Stimulated activated CD8-positive, alpha-beta memory T cell treated with anti-CD3 and anti-CD28 coated beads, Interleukin-15, amount 100 ng/mL, for 4 hours (primary cell): ENCODE measurements at regions not wholly inside any gene's neighbourhood (a gene's known extent, or its start where the extent isn't known, plus 50 kb on each side); places are given as distances from the start of the nearest gene placed in this dataset.
"Not testable (repeated sequence)": the region's sequence is repeated elsewhere in the genome, so short reads cannot be mapped to it uniquely, and the experiment has no call there.

ENCODE experiments used
- DNase-seq, 2 donors: peaks; one replicate each; pipeline ENCODE4 v3.0.0-alpha.2; 2020; ENCODE audit warnings: low read depth in 2 of 2

DNA sequence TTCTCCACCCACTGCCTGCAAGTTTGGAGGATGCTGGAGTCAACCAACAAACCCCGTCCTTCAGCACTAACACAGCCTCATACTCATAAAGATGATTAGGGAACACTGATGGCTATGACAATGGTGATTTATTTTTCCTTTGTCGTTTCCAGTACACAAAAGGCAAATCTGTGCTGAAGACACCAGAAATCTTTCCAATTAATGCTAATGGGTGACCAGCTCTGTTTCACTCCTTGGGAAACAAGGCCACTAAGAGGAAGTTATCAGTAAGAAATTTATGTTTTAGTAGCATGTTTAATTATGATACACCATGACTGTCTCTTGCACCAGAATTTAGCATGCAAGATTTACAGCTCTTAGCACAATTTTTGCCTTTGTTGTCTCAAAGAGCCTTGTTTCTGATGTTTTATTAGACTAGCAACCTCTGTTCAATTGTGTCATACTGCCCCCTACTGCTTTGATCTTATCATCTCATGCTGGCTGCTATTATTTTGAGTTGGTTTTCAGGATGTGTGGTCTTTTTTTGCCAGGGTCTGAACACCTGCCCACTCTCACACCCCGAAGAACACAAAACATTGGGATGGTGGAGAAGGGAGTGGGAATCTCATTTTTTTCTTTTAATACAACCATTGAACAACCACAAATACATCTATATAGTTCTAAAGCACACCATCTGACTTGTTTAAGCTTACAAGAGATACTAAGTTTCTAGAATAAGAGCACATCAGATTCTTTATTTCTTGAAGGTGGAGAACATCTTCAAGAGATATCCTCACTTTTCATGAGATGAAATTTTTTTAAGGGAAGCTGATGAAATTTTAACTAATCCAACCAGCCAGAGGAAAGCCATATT is 160.9 kb downstream of the SPTSSA start:
- DNase-seq, result no peak

DNA sequence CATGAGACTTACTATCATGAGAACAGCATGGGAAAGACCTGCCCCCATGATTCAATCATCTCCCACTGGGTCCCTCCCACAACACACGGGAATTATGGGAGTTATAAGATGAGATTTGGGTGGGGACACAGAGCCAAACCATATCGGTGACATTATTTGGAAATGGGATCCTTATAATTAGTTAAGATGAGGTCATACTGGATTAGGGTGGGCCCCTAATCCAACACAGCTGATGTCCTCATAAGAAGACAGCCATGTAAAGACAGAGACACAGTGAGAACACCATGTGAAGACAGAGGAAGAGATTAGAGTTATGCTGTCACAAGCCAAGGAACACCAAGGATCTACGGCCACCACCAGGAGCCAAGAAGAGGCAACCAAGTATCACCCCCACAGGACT is 161.7 kb downstream of the SPTSSA start:
- DNase-seq, result no peak

DNA sequence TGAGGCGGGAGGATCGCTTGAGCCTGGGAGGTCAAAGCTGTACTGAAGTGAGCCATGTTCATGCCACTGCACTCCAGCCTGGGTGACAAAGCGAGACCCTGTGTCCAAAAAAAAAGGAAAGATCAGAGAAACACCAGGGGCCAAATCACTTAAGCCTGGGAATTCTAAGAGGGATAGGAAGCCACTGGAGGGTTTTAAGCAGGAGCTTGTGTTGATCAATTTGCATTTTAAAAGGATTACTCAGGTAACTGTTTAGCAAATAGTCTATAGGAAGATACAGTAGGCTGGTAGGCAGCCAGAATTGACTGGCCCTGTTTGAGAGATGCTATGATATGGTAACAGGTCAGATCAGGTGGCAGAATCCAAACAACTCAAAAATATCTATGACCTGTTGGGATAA is 162.7 kb downstream of the SPTSSA start:
- no peak for DNase-seq

DNA sequence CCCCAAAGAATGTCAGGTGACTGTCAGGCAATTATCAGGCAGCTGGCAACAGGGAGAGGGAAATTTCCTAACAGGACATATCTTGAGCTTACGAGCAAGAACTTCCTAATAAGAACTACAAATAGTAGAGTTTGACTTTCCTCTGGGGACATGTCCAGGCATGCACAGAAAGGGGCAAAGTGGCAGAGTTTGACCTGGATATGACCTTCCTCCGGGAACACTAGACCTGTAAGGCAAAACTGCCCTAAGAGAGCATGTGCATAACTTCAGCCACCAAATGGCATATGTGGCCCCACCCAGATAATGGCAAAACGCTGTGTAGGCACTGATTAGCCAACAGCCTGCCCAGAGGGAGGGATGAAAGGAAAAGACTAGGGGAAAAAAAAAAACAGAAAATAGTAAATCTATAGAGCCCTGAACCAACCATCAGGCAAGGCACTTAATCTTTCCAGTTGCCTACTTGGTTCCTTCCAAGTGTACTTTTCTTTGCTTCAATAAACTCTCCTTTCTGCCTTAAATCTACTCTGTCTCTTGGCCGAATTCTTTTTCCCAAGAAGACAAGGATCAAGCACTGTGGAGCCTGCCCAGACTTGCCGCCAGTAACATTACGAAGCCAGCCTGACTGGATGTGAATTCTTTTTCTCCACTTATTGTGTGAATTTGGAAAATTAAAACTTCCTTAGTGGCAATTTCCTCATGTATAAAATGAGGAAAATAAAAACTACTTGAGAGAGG is 164.1 kb downstream of the SPTSSA start:
- no peak for DNase-seq

DNA sequence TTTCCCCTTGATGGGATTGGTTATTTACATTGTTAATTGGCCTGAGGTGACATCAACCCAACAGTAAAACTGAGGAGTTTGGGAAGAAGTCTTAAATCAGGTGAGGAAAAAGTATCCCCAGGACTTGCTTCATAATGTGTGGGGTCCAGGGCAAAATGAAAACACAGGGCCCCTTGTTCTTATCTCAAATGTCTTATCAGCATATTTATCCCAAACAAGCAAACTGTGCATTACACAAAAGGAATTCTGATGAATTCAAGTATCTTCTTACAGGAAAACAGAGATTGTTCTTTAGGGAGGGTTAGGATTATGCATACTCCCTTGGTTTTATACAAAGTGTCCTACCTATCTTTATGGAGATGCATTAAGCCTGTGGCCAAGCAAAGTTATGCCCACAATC is 178.4 kb downstream of the SPTSSA start:
- DNase-seq, result no peak

DNA sequence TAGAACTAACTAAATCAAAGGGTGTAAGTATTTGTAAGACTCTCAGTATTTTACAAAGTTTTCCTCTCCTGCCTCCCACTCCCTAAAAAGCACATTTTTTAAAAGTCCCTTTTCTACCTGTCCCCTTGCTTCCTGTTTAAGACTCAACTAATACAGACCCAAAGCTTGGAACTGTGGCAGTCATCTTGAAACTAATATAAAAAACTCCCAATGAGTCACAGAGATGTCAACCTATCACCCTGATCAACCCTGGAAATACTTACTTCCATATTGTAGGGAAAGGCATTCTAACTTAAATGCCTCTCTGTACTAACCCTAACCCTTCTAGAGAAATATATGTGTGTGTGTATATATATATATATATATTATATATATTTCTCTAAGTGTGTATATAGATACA is 184.8 kb downstream of the SPTSSA start:
- DNase-seq, result no peak

DNA sequence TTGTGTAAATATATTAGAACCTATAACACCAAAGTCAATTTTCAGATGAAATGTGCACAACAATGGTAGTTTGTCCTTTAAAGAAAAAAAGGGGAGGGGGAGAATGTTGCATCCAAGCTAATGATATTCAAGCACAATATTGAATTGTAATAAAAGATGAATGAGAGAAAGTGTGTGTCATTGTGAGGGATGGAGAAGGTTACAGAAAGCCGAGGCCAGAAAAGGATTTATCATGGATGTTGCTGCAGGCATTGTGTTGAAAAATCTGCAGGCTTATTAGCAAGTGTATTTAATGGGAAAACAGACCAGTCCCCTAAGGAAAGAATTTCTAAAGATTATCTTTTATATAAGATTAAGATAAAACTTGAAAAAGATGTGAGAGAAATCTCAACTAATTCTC is 186.5 kb downstream of the SPTSSA start:
- no peak for DNase-seq

DNA sequence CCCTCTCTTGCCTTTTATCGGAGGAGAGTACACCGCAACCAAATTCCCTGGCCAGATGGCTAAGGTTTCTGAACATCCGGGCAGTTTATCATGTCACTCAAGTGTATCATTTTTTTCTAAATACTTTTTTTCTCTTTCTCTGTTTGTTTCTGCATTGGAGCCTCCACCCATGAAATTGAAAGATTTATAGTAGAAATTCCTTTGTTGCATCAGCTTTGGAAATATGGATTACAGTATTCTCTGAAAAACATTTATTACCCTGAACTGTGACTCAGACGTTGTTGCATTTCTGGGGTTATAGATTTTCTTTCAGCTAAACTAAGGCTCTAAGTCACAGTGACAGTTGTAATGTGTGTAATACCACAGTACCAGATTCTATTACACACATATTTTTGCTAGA is 187.0 kb downstream of the SPTSSA start:
- no peak for DNase-seq

DNA sequence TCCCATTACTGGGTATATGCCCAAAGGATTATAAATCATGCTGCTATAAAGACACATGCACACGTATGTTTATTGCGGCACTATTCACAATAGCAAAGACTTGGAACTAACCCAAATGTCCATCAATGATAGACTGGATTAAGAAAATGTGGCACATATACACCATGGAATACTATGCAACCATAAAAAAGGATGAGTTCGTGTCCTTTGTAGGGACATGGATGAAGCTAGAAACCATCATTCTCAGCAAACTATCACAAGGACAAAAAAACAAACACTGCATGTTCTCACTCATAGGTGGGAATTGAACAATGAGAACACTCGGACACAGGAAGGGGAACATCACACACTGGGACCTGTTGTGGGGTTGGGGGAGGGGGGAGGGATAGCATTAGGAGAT is 188.3 kb downstream of the SPTSSA start:
- DNase-seq, result not testable (repeated sequence)

DNA sequence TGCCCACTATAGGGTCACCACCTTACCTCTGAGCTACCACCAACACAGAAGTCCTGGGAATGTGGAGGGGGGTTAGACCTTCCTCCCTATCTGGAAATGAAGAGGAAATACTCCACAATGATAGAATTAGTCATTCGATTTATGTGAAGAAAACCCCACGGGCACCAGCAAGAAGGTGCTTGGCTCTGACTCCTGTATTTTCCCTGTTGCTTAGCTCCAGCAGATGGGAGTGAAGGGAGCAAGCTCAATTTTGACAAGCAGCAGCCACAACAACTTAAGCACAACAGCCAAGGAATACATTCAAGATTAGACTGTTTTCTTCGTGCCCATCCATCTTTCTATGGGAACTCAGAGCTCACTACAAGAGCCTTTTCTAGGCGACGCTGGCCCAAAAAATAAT is 191.7 kb downstream of the SPTSSA start:
- DNase-seq, result no peak

DNA sequence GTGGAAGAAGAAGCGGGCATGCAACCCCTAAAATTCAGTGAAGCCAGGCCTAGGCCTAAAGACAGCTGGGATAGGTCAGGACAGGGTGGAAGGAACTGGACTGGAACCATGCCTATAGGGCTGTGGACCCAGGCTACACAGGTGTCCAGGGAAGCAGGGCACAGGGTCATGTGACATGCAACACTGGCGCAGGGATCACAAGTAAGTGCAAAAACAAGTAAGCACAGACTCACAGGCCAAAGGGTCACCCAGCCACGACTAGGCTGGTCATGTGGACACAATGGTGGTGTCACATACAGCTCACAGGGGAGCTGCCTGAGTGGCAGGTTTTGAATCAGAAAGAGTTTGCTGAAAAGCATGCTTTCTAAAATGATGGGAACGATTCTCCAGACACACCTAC is 195.7 kb downstream of the SPTSSA start:
- no peak for DNase-seq

DNA sequence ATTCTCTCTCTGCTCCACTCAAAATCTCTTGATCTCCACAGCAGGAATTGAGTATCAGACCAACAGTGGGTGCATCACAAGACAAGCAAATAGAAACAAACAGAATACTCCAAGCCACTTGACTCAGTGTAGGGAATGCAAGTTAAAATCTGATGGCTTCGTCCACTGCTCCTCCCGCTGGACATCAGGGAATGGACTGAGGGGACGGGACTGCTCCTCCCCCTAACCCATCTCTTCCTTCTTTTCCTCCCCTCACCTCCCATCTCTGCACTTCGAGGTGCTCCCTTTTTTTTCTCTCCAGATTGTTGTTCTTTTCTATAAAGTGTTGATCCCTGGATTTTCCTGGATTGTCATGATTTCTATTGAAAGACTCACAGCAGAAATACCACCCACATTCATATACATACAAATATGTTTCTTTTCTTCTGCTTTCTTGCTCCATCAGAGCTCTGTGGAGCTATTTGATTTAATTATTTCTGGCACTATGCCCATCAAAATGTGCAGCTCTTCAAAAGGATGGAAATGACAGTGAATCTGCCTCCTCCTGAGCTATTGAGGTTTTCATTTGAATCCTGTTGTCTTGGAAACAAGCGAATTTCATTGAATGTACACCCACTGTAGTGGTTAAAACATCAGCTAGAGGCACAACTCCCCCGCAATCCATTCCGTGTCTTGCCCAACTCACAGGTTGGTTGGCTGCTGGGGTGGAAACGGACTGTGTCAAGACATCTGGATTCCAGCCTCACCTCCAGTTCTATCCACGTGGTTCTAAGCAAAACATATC is 199.7 kb downstream of the SPTSSA start:
- DNase-seq, result no peak

DNA sequence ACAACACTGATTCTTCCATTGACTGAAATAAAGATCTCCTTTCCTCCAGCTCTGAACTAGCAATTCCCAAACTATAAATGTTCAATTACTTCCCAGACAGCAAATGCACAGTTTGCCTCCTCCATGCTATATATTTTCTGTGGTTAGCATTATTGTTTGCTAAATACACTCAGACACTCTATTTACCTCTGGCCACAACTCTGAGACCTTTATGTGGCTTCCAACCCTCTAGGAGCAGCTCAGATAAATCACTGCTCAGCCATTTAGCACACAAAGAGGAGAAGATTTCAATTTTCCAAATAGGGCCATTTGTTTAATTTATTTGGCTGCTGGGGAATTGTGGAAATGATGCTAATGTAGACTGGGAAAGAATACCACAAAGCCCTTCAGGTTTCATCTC is 202.0 kb downstream of the SPTSSA start:
- DNase-seq, result no peak

DNA sequence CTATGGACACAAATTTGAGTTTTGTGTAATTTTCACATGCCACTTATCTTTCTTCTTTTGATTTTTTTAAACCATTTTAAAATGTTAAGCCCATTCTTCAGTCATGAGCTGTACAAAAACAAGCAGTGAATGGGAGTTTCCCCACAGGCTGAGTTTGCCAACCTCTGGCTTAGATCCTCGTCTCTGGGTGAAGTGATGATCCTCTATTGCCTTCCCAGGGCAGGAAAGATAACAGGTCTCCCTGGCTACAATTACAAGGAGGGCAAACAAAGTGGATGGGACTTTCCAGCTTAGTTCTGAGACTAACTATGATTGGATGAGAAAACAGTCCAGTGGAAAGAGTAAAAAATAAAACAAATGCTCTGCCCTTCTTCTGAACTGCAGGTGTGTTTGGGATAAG is 203.7 kb downstream of the SPTSSA start:
- no peak for DNase-seq

DNA sequence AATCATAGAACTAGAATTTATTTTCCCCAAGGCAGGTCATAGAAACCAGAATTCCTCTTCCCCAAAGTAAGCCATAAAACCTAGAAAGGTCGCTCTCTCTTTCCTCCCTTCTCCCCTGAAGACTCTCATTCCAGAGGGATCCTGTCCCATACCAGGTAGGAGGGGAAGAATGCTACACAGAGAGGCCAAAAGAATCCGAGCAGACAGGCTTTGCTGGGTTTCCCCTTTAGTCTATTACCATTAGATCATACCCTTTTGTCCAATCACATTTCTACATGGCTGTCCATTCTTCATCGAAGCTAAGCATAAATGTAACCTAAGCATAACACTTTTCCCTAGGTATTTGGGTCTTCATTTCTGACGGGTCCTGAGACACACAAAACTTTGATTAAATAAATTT is 204.5 kb downstream of the SPTSSA start:
- DNase-seq, result no peak

DNA sequence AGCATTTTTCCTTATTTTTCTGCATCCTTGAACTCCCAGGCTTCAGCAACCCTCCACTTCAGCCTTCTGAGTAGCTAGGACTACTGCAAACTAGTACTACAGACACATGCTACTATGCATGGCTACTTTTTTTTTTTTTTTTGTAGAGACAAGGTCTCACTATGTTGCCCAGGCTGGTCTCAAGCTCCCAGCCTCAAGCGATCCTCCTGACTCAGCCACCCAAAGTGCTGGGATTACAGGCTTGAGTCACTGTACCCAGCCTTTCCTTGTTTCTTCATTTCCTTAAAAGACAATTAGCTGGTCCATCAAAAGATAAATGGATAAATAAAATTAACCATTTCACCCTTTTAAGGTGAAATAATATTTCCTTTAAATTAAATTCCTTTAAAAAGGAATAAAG is 205.8 kb downstream of the SPTSSA start:
- DNase-seq, result no peak

DNA sequence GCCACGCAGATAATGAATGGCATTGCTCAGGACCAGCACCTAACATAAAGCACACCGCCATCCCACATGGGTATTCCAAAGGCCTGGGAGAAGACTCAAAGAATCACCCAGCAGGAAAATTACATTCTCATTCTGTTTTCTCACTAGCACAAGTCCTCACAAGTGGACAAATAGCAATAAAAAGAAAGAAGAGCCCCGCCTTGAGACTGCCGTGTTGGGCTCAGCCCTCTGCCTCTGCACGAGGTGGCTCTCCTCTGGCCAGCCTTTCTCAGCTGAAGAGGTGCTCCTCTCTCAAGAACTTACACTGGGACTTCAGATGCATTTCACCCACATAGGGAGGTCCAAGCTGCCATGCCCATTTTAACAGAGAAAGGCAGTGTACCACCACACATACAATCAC is 207.5 kb downstream of the SPTSSA start:
- DNase-seq, result no peak

DNA sequence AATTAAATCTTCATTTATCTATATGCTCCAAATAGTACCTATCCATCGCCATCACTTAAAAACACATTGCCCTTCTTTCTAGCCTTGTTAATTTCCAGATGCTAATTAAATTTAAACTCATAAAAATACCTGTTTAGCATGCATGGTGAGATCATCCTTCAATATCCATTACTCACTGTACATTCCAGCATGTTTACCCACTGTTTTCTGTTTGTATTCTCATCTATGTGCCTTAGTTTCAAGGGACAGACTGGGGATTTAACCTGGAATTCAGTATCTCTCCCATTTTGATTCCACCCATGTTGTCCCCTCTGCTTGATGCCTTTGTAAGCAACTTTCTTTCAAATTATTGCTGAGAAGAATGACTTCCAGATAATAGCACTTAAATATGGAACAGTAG is 208.0 kb downstream of the SPTSSA start:
- DNase-seq, result no peak

DNA sequence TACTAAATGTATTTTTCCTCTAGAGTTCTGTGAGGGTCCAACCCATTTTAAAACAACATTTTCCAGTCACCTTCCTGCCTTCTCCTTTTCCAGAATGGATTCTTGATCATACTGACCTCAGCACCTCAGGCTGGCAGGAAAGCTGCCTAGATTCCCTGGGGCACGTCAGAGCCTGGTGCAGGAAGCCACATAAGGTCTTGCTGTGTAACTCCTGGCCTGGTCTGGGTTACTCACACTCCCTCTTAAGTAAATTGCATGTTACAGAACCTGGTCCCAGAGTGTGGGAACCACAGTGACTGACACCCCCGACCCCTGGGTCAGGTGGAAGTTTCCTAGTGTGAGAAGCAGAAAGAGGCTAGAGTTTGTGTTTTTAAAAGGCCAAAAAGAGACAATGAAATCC is 209.8 kb downstream of the SPTSSA start:
- DNase-seq, result no peak

DNA sequence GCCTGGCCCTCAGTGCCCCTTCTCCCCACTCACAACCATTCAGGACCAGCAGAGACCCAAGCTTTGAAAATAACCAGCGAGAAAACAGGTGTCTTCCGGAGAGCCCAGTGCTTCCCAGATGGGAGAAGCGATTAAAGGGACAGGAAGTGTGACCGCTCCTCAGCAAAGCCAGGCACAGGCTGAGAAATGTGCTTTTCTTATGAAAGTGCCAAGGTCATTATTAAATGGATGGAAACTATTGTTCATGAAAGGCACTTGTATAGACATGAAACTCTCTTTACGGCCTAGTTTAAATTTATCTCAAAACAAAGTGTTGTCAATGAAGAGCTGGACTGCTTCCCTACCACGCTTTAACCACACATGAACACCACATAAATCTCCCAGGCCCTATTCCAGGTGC is 210.4 kb downstream of the SPTSSA start:
- no peak for DNase-seq

DNA sequence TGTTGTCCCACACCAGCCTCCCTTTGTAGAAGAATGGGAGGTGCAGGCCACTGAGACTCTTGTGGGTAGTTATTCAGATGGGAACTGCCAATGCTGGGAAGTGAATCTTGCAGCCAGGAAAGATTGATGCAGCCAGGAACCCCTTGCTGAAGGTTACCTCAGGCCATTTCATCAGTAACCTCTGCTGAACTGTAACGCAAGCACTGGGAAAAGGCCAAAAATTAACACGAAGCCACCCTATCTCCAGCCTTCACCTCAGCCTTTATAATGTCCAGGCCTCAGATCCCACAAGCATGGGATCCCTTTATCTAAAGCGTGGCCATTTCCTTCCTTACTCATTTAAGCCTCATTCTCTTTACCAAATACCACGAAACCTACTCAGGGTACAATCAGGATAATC is 211.1 kb downstream of the SPTSSA start:
- DNase-seq, result no peak

DNA sequence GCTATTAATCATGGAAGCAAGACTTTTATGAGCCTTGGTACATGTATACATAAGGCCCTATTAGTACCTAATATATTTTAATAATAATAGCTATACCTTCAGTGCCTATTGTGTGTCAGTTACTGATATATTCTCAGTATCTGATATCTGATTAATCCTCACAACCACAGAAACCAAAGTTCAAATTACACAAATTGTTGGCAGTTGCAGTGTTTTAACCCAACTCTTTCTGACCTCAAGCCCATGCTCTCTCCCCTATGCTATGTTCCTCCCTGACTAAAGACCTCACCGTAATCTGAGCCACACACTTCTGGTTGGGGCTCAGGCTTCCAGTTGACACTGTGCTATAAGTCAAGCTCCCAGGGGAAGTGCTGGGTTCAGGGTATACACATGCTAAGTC is 214.4 kb downstream of the SPTSSA start:
- no peak for DNase-seq

DNA sequence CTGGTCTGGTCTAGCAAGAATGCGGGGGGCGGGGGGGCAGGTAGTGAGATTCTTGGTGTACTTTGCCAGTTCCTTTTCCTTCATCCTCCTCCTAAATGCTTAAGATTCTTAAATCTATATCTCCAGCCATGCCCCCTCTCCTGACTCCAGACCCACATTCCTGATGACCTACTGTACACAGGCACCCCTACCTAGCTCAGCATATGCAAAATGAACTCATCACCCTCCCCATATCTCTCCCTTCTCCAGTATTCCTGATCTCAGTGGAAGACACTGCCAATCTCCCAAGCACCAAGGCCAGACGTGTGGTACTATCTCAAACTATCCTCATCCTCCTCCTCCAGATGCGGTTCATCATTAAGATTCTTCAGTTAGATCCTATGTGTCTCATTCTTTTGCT is 215.8 kb downstream of the SPTSSA start:
- no peak for DNase-seq
